Stimulated activated CD4-positive, alpha-beta T cell treated with anti-CD3 and anti-CD28 coated beads, Interleukin-1b, Interleukin-23, amount 100 ng/mL, for 4 hours (primary cell): ENCODE measurements at regions not wholly inside any gene's neighbourhood (a gene's known extent, or its start where the extent isn't known, plus 50 kb on each side); places are given as distances from the start of the nearest gene placed in this dataset.

ENCODE experiments used
- DNase-seq, 2 donors: peaks; one replicate each; pipeline ENCODE4 v3.0.0-alpha.2; 2020; ENCODE audit warnings: low read depth in 2 of 2

DNA sequence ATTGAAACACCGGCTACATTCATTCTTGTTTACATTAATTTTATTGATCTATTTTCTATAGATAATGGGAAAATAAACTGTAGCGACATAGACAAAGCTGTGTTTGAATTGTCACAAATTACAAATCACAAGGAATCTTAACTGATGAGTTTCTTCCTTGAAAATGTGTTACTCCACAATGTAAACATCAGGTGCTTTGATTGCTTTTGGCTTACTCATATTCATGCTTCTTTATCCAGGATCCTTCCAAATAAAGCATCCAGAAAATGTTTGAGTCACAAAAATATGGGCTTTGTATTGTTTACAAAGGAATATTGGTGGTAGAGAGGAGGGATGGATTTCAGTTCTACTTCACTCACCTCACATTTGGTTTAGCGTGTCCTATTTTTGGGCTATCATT, 64.0 kb downstream of the BMP2 start:
- DNase-seq: no peak

DNA sequence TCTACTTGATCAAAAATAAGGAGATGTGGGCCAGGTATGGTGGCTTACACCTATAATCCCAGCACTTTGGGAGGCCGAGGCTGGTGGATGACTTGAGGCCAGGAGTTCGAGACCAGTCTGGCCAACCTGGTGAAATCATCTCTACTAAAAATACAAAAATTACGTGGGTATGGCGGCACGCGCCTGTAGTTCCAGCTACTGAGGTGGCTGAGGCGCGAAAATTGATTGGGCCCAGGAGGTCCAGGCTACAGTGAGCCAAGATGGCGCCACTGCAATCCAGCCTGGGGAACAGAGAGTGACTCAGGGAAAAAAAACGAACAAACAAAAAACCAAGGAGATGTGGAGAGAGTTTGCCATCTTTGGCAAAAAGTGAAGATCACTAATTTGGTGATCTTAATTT, 65.3 kb downstream of the BMP2 start:
- DNase-seq: no peak

DNA sequence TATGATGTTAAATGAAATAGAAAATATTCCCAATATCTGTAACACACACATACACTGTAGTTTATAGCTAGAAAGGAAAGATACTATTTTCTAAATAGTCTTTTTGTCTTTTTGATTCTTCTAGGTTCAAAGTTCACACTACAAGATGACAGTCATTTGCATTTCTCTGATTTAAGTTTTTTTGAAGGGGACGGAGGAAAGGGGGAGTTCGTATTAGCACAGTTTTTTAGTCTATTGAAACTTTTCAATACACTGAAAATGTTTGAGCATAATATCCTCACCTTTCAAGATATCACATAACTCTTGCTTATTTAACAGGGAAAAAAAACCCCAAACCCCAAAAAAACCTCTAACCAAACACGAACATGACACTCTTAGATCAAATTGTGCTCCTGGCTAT, 68.1 kb downstream of the BMP2 start:
- DNase-seq: no peak

DNA sequence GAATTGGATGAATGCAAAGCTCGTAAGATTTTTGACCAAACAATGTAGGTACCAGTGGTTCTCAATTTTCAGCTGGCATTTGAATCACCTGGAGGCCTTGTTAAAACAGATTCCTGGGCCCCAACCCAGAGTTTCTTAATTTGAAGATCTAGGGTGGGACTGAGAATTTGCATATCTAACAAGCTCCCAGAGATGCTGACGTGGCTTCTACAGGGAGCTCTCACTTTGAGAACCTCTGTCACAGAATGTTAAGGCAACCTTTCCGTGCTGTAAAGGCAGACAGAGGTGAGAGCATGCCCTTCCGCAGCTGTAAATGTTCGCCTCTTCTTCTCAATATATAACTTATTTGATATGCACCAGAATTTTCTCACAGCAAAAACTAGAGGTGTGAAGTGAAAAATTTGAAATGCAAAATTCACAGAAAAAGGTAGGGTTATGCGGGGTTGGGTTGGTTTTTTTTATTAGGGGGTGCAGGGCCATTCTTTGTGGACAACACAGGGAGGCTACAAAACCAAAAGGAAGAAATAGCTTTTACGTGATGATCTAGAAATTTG, 69.4 kb downstream of the BMP2 start:
- DNase-seq: no peak

DNA sequence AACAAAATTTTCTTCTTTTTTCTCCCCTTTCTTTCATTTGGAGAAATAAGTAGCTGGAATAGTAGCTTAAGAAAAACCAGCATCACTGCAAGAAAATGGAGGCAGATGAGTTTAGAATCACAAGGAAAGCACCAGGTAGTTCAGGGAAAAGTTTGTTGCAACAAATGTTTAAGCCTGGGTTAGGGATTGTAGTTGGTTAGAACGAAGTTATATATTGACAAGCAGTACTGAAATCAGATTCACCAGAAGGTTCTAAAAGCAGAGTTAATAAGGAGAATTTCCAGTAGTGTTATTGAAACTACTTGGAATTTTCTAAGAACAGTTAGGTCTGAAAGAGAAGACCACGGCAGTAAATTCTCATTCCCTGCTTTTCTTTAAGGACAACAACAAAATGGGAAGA, 70.2 kb downstream of the BMP2 start:
- no peak for DNase-seq

DNA sequence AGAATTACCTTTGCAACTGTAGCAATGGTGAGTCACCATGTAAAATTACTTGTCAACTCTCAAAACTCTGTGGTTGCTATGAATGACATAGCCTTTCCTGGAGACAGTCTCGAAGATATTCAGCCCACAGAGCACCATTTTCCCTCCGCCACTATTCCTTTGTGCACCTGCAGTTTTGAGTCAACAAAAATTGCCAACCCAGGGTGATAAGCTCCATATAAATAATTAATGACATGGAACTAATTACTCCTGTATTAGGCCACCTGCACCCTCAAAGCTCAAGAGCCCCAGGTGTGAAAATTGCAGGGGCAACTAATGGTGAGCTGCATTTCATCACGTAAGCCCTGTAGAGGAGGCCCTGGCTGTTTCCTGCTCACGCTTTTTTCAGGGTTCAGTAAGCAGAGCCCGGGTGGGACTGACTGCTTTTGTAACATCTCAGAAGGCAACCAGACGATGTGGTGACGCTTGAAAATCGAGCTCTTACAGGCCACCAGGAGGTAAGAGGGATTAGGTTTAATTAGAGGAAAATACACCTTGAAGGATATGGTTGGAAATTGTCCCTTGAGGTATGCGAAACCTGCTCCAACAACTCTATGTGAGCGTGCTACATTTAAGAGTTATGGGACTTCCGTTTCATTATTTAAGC, 70.8 kb downstream of the BMP2 start:
- DNase-seq: no peak

DNA sequence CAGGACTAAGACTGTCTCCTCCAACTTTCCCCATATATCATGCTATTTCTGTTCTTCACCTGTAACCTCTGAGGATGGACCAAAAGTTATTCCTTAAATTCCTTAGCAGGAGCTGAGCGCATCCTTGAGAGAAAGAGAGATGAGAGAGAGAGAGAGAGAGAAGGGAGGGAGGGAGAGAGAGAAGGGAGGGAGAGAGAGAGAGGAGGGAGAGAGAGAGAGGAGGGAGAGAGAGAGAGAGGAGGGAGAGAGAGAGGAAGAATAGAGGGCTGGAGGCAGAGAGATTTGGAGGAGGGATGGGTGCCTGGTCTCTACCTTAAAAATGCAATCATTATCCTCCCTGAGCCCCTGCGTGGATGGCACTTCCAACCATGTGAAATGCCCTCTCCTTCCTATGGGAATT, 73.6 kb downstream of the BMP2 start:
- no peak for DNase-seq

DNA sequence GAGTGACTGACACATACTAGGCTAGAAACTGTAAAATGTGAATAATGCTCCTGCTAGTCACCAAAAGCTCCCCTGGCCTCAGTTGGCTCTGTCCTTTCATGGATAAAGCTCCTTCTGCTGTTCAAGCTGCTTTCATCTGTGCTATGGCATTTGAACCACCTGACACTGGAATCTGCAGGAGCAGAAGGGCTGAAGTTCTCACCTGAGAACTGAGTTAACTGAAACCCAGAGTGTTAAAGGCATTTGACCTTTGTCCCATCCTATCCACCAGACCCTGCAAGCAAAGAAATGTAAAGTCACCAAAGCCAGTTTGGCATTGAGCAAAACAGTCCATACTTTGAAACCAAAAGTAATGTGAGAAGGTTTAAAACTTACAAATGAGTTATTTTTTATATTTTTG, 77.7 kb downstream of the BMP2 start:
- no peak for DNase-seq

DNA sequence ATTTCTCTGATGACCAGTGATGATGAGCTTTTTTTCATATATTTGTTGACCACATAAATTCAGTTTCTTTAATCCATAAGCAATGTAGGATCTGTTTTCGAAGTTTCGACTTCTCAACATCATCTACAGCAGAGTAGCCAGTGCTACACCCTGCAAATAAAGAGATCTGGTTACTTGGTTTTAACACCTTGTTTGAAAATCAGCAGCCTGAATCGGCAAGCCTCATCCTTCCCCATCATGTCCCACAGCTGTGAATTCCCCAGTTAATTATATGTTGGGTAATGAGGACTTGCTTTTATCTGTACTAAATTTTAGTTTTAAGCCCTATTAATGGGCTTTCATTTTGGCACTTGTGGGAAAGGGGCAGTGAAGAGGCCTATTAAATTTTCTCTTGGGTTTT, 80.6 kb downstream of the BMP2 start:
- DNase-seq: no peak

DNA sequence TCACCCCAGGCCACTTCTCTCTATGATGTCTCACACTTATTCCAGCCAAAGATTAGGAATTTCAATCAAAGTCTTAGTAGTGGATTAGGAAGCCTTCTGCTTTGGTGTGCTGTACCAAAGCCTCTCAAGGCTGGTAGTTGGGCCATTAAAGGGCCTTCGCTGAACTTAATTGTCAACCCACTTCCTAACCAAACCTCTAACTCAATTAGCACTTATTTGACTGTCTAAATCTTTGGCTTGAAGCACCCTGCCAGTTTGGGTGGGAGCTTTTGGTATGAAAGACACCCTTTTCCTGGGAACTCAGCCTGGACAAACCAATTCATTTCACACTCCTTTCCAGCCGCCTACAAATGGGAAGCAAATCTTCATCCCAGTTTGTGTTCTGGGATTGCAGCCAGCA, 81.5 kb downstream of the BMP2 start:
- no peak for DNase-seq

DNA sequence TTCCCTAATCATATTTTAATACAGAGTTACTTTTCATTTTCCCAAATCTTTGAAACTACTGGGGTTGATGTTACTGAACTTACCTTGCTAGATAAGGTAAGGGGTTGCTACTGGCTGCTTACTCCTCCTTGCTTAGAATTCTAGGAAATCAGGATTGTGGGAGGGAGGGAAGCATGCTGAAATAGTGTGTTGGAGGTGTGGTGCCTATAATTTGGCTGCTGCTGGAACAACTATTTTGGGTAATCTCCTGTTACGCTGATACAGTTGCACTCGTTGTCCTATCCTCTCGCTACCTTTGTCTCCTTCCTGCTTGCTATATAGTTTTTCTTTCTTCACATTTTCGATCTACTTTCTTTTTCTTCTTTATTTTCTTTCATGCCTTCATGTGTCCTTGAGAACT, 83.7 kb downstream of the BMP2 start:
- no peak for DNase-seq

DNA sequence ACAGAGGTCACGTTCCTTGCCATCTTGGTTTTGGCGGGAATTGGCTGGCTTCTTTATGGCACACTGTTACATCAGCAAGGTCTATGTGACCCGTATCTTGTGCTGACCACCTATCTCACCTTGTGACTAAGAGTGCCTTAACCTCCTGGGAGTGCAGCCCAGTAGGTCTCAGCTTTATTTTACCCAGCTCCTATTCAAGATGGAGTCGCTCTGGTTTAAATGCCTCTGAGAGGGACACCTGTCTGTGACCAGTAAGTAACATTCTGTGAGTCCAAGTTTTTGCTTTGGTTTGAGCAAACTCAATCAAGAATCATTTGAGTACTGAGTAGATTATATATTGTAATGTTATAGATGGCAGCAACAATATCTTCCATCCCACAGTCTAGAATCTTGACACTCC, 85.0 kb downstream of the BMP2 start:
- DNase-seq: no peak

DNA sequence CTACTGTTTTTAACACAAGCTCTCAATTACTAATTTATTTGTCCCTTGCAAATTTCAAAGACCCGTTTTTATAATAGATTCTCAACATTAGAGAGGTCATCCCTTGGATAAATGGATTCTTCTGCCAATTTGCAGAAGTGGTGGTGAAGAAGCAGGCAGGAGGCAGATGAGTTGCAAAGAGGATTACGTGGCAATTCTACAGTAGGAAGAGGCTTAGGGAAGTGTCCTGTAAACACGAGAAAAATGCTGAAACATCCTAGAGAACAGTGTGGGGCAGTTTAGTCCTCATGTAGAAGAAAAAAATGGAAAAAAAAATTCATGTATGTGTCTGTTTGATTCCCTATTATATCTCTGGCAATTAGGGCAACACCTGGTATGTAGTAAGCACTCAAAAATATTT, 87.6 kb downstream of the BMP2 start:
- no peak for DNase-seq

DNA sequence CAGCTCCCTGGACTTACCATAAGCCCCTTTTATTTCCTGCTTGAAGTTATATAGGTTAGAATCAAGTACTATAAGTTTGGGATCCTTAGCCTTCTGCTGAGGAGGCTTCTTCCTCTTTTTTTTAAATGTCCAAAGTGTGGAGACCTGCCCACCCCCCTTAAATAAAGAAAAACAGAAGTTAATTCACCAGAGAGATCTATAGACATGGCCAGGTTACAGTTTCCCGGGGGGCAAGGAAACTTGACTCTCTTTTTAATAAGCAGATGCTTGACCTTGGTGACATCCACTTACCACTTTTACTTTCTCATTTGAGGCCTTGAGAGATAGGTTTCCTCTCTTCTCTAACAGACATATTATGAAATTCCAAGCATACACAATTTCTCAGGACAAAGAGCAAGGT, 88.3 kb downstream of the BMP2 start:
- DNase-seq: no peak

DNA sequence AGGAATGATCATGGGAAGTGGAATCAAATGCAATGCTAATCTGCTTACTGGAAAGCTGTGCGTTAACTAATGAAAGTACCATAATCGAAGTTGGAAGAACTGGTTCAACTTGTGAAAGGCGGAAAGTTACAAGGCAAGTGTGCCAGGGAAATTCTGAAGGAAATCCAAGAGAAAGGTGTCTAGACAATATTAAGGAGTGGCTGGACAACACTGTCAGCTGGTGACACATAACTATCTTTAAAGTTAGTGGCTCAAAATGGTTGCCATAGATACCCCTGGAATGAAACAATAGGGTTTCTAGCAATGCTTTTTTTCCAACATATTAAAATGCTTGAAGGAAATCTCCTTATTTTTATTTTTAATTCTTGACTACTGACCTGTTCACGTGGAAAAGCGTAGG, 90.4 kb downstream of the BMP2 start:
- DNase-seq: no peak

DNA sequence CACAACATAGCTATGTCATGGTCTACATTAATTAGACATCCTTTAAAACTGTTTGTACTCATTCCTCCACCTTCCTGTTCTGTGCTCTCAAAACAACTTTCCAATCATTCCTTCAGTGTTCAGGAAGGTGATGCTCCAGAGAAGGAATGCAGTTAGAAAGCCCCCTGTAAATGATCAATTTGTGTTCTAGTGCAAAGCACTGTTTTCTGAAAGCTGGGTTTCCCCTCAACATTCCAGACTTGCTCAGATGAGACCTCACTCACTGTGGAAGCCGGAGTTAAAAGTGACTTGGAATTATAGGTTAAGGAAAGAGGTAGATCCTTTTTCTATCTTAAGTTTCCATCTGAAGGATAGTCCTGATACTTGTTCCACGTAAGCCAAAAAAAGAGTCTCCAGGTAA, 95.9 kb downstream of the BMP2 start:
- no peak for DNase-seq

DNA sequence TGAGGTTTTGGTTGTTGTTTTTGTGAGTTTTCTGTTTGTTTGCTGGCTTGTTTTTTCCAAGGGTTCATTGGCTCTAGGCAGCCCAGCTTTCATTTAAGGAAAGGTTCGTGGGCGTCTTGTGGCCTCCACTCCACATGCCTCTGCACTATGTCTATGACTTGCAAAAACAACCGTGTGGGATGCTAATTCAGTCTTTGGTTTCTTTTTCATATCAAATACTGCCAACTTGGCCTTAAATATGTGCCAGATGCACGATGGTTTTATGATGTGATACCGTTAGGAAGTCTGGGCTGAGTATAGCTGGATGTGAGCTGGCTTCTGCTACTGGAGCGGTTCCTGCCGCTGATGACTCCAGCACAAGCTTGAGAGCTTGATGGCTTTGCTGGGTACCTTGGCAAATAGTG, 96.3 kb downstream of the BMP2 start:
- no peak for DNase-seq

DNA sequence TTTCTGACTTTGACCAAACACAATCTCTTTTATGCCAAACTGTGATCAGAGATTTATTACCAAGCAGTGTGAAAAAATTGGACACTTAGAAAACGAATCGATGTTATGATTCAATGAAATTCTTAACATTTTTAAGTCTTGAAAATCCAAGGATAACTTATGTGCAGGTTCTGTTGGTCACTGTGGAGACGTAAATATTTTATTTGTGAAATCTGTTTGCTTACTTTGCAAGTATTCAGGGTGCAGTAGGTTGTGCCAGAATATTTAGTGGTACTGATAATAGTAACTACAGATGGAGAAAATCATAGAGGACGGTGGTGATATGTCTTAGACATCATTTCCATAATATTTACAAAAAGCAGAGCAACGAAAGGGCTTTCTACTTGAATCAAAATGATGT, 97.3 kb downstream of the BMP2 start:
- DNase-seq: no peak

DNA sequence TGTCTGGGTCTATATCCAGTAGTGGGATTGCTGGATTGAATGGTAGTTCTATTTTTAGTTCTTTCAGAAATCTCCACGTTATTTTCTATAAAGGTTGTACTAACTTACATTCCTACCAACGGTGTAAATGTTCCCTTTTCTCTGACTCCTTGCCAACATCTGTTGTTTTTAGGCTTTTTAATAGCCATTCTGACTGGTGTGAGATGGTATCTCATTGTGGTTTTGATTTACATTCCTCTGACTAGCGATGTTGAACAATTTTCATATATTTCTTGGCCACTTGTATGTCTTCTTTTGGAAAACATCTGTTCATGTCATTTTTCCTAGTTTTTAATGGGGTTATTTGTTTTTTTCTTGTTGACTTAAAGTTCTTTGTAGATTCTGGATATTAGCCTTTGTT, 99.3 kb downstream of the BMP2 start:
- no peak for DNase-seq

DNA sequence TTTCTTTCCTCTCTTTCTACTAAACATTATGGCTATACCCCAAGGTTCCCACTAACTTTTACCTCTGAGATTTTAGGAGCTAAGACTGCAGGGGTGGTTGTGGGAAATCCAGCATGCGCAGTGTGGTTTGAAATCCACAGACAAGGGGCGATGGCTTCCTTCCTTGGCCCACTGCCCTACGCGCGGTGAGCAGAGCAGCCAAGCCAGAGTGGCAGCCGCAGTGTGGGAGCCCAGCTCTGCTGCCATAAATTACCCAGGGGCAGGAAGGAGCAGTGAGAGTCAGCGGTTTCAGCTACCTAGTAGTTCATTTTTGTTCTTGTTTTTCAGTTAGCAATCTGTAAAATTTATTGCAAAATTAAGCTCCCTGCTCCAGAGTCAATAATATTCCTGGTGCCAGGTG, 101.4 kb downstream of the BMP2 start:
- DNase-seq: no peak

DNA sequence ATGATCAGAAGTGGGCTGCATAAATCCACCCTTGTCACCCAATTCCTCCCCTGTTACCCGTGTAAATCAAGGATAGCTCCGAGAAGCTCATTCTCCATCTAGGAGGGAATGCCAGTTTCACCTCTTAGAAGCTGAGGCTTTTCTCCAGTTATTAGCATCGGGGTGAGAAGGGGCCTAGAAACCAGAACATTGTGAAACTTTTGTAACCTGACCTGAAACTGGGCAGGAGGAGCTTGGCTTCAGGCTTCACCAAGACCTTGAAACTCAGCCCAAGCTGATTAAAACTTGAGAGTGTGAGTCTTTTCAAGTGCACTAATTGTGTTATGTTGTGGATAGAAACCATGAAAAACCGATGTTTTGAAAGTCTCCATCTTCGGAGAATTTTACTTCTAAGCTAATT, 103.1 kb downstream of the BMP2 start:
- DNase-seq: no peak

DNA sequence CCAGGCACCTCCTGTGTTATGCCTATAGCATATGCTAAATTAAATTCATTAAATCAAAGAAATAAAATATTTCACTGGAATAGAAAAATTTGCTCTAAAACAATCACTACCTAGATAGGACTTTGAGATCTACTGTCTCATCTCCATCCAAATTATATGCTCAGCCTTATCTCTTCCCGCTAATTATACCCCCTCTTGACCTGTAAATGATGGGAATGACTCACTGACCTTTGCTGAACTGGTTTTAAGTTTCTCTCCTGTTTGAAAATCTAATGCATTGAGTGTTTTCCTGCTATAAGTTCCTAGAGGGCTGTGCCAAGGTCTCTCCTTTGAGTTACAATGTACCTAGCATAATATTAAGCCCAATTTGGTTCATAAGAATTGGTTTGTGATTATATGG, 110.1 kb downstream of the BMP2 start:
- no peak for DNase-seq

DNA sequence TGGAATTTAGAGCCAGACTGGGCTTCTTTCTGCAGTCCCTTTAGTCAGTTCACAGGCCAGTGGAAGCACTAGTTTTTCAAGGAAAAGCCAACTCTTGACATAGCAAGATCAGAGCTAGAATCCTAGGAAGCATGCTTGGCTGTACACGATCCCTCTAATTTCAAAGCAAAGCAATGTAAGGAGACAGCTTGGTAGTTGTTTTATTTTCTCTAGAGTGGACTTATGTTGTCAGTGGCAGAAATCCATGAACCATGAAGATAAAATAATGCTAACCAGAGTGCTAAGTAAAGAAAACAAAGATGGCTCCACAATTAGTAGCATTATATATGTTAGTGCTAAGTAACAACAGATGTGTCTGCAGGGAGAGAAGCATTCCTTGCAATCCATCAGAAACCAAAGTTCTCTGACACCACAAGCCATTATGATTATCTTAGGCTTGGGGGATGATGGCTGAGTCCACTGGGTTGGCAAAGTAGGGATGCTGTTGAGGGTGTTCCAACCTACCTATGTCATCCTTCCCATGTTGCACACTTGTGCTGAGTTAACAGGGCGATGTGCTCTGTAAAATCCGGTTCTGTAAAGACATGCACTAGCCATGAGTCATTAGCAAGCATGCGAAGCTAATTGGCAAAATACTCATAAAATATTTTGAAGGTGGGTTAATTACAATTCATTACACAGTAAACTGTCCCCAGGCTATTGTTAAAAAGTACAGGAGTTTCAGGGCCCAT, 115.2 kb downstream of the BMP2 start:
- no peak for DNase-seq

DNA sequence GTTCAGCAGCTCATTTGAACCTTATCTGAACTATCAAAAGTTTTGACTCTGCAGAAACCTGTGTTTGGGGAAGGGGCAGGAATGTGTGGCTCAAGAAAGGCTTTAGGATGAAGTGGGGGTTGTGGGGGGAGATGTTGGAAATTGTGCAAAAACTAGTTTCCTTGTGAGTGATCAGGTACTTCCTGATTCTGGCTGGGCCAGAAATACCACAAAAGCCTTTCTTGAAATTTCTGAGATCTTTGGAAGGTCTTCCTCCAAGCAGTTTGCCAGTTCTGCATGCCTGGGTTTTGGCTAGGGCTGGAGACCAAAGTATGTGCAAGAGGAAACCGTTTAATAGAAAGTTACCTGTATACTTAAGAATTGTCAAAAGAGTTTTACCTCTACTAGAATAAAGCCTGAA, 116.6 kb downstream of the BMP2 start:
- DNase-seq: no peak
